SK-N-MC (cell line): ENCODE measurements at regions not wholly inside any gene's neighbourhood (a gene's known extent, or its start where the extent isn't known, plus 50 kb on each side); places are given as distances from the start of the nearest gene placed in this dataset.

Source experiments
- DNase-seq: peaks from one replicate; pipeline ENCODE4 v3.0.0-alpha.2; 2011; ENCODE audit warnings: low read depth, low spot score
- H3K27ac ChIP-seq: fragments of 200-600 bp; sonication (generic); 2 replicates; pipeline ENCODE4 v1.5.1; 2016; ENCODE audit warnings: mixed run types
- H3K36me3 ChIP-seq: fragments of 200-600 bp; sonication (generic); 2 replicates; pipeline ENCODE4 v1.6.1; 2017; ENCODE audit warnings: antibody characterized with exemption, low read length, mixed read lengths; ENCODE audit not compliant: insufficient read depth
- H3K4me3 ChIP-seq: fragments of 200-600 bp; sonication (generic); 2 replicates; pipeline ENCODE4 v1.5.1; 2016
- H3K9ac ChIP-seq: fragments of 200-600 bp; sonication (generic); 2 replicates; pipeline ENCODE4 v1.8.0; 2017; ENCODE audit warnings: mixed run types, mixed read lengths; ENCODE audit not compliant: insufficient read length
- H3K9me3 ChIP-seq: fragments of 200-600 bp; sonication (generic); 2 replicates; pipeline ENCODE4 v1.6.1; 2017; ENCODE audit warnings: low read depth, mild to moderate bottlenecking, antibody characterized with exemption, low read length, moderate library complexity, mixed read lengths
- EZH2 ChIP-seq: fragments of 200-600 bp; sonication (generic); IDR thresholded peaks from one replicate; pipeline ENCODE4 v1.6.1; 2017; ENCODE audit warnings: antibody characterized with exemption
- FOXP2 ChIP-seq: optimal IDR thresholded peaks from 2 replicates; pipeline ENCODE3; 2011; ENCODE audit warnings: mild to moderate bottlenecking, moderate library complexity; ENCODE audit not compliant: insufficient read depth; ENCODE audit errors: extremely low read length, control extremely low read depth
- POLR2AphosphoS5 ChIP-seq: IDR thresholded peaks from 2 replicates; pipeline ENCODE4 v1.6.1; 2012; ENCODE audit warnings: mild to moderate bottlenecking, low read depth, low read length, borderline replicate concordance

- H3K9me3 ChIP-seq = peaks cover 8% of the 10 kb centered on the region; the same call in 1 of the 2 replicates
- TF ChIP-seq EZH2 (no peak), POLR2AphosphoS5 (no peak), FOXP2 (no peak)
- H3K9ac ChIP-seq = no peak overlapping the region
- no peak for DNase-seq
- no peak overlapping the region for H3K4me3 ChIP-seq
- H3K36me3 ChIP-seq = no peaks in the 10 kb centered on the region
- peak overlapping the region; percentile 48; the same call in 1 of the 2 replicates for H3K27ac ChIP-seq
These were observed 167.0 kb upstream of the MYLIP start for GRCh38 chr6:15961635-15962448.

- TF ChIP-seq POLR2AphosphoS5 (no peak), FOXP2 (no peak), EZH2 (no peak)
- Histone ChIP-seq H3K9ac (no peak overlapping the region), H3K36me3 (no peaks in the 10 kb centered on the region), H3K4me3 (no peak overlapping the region), H3K9me3 (peaks cover 8% of the 10 kb centered on the region; the same call in 1 of the 2 replicates), H3K27ac (no peak overlapping the region)
- DNase-seq = no peak
These were observed 167.9 kb upstream of the MYLIP start for GRCh38 chr6:15960740-15961634.

- peaks cover 8% of the 10 kb centered on the region; the same call in 1 of the 2 replicates for H3K9me3 ChIP-seq
- H3K27ac ChIP-seq = no peak overlapping the region
- no peak overlapping the region for H3K9ac ChIP-seq
- H3K4me3 ChIP-seq = no peak overlapping the region
- no peak for DNase-seq
- no peak for TF ChIP-seq FOXP2
- no peak for TF ChIP-seq EZH2
- TF ChIP-seq POLR2AphosphoS5 = no peak
- no peaks in the 10 kb centered on the region for H3K36me3 ChIP-seq
These were observed 171.2 kb upstream of the MYLIP start for GRCh38 chr6:15957655-15958169.

GRCh38 chr6:15956205-15957106 lies 172.4 kb upstream of the MYLIP start:
- TF ChIP-seq POLR2AphosphoS5 (no peak), EZH2 (no peak), FOXP2 (no peak)
- Histone ChIP-seq H3K4me3 (no peak overlapping the region), H3K9me3 (peaks cover 8% of the 10 kb centered on the region; the same call in 1 of the 2 replicates), H3K9ac (no peak overlapping the region), H3K36me3 (no peaks in the 10 kb centered on the region), H3K27ac (no peak overlapping the region)
- DNase-seq = no peak

- Histone ChIP-seq H3K27ac (no peak overlapping the region), H3K9ac (no peak overlapping the region), H3K9me3 (peaks cover 3% of the 10 kb centered on the region; the same call in 1 of the 2 replicates), H3K4me3 (no peak overlapping the region), H3K36me3 (no peaks in the 10 kb centered on the region)
- TF ChIP-seq FOXP2 (no peak), POLR2AphosphoS5 (no peak), EZH2 (no peak)
- DNase-seq = no peak
These were observed 173.4 kb upstream of the MYLIP start for GRCh38 chr6:15955484-15955883.

GRCh38 chr6:15953152-15953880 lies 175.6 kb upstream of the MYLIP start:
- Histone ChIP-seq H3K4me3 (peak overlapping the region; percentile 62), H3K9ac (peak overlapping the region; percentile 34), H3K36me3 (no peaks in the 10 kb centered on the region), H3K9me3 (no peaks in the 10 kb centered on the region), H3K27ac (peak overlapping the region; percentile 98)
- peak; percentile 74 for DNase-seq
- TF ChIP-seq FOXP2 = peak; percentile 9
- peak; percentile 30; the same call in 1 of the 2 replicates for TF ChIP-seq POLR2AphosphoS5
- TF ChIP-seq EZH2 = no peak
